ENCODE measurements at regions not wholly inside any gene's neighbourhood (a gene's known extent, or its start where the extent isn't known, plus 50 kb on each side); places are given as distances from the start of the nearest gene placed in this dataset.

DNA sequence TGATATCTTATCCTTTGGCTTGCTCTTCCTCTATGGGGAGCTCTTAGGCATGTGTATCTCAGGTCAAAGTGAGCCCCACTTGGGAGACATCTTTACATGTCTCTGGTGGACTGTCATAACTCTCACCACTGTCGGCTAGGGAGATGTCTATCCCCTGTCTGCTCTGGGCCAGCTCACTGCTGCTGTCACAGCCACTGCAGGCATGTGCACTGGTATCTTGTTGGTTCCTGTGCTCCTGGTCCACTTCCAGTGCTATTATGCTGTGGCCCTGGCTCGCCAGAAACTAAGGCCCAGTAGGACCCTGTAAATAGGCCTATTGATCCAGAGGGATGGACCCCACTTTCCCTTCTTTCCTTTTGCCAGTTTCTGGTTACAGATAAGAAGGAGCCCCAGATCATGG is 56.6 kb upstream of the LAS1L start:
- H3K27ac ChIP-seq (ENCODE audit: extremely low read depth, low read depth, low read length): no peak overlapping the region
- TF ChIP-seq ZNF433 (tag by site-specific recombination; IDR thresholded peaks at IDR 0.05; ENCODE audit: low read depth) (no peak), ZNF248 (tag by site-specific recombination; IDR thresholded peaks at IDR 0.05) (no peak), ZNF214 (tag by site-specific recombination; IDR thresholded peaks at IDR 0.05; ENCODE audit: borderline replicate concordance) (no peak), SETDB1 (IDR thresholded peaks at IDR 0.05; ENCODE audit: insufficient read length, low read length) (no peak), ZSCAN30 (tag by site-specific recombination; IDR thresholded peaks at IDR 0.05) (no peak), ZNF701 (tag by site-specific recombination; IDR thresholded peaks at IDR 0.05) (no peak), ZNF37A (tag by site-specific recombination; IDR thresholded peaks at IDR 0.05) (no peak), ZNF221 (tag by site-specific recombination; IDR thresholded peaks at IDR 0.05; ENCODE audit: borderline replicate concordance) (no peak), ZNF549 (tag by site-specific recombination; IDR thresholded peaks at IDR 0.05) (no peak), ZBTB7A (tag by site-specific recombination; IDR thresholded peaks at IDR 0.05; ENCODE audit: low read depth) (no peak)
- no peaks in the 10 kb centered on the region for H3K4me1 ChIP-seq (ENCODE audit: control insufficient read depth, insufficient read depth, low read length)
- no peaks in the 10 kb centered on the region for H3K9me3 ChIP-seq (ENCODE audit: control insufficient read depth, insufficient read depth, low read depth, low read length)
- H3K4me3 ChIP-seq (ENCODE audit: low read depth, low read length): no peak overlapping the region
- H3K36me3 ChIP-seq (ENCODE audit: control insufficient read depth in 2 of 2, insufficient read depth in 1 of 2, low read length in 2 of 2): no peaks in the 10 kb centered on the region
- CTCF ChIA-PET: interaction anchor here (2.8 kb wide), 1 partner anchor 10 kb away, joined by 15 read pairs; no protein-coding TSS in a partner anchor
- POLR2A ChIA-PET: no interaction called here

DNA sequence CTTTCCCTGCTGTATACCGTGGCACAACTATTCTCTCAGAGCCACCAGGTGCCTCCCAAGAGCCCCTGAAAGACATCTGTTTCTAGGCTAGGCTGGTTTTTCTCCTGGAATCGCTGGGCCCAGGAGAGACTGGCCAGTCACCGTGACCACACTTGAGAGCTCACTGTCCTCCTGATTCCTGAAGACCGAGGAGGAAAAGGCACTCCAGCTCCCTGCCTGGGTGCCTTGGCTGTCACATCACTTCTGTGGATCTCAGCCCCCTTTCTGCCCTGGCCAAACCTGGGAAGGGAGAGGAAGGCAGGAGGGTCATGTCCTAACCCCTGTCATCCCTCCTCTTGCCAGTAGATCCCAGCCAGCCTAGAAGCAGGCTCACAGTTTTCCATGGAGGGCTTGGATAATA is 54.7 kb upstream of the LAS1L start:
- Histone ChIP-seq H3K4me1 (ENCODE audit: control insufficient read depth, insufficient read depth, low read length) (no peaks in the 10 kb centered on the region), H3K27ac (ENCODE audit: extremely low read depth, low read depth, low read length) (no peak overlapping the region), H3K36me3 (ENCODE audit: control insufficient read depth in 2 of 2, insufficient read depth in 1 of 2, low read length in 2 of 2) (no peaks in the 10 kb centered on the region), H3K4me3 (ENCODE audit: low read depth, low read length) (no peak overlapping the region), H3K9me3 (ENCODE audit: control insufficient read depth, insufficient read depth, low read depth, low read length) (no peaks in the 10 kb centered on the region)
- TF ChIP-seq ZNF140 (tag by site-specific recombination; IDR thresholded peaks at IDR 0.05) (no peak), ZBTB48 (tag by site-specific recombination; IDR thresholded peaks at IDR 0.05) (no peak), HOXD13 (CRISPR knock-in tag; IDR thresholded peaks at IDR 0.05; ENCODE audit: borderline replicate concordance) (no peak), ZNF23 (tag by site-specific recombination; IDR thresholded peaks at IDR 0.05; ENCODE audit: borderline replicate concordance) (no peak), ZNF10 (tag by site-specific recombination; IDR thresholded peaks at IDR 0.05) (no peak), EGR2 (tag by site-specific recombination; IDR thresholded peaks at IDR 0.05; ENCODE audit: low read depth) (no peak), SP2 (tag by site-specific recombination; IDR thresholded peaks at IDR 0.05) (no peak), WT1 (tag by site-specific recombination; IDR thresholded peaks at IDR 0.05) (no peak), KLF7 (tag by site-specific recombination; IDR thresholded peaks at IDR 0.05; ENCODE audit: borderline replicate concordance) (no peak)
- TF ChIP-seq, protein P1, sequence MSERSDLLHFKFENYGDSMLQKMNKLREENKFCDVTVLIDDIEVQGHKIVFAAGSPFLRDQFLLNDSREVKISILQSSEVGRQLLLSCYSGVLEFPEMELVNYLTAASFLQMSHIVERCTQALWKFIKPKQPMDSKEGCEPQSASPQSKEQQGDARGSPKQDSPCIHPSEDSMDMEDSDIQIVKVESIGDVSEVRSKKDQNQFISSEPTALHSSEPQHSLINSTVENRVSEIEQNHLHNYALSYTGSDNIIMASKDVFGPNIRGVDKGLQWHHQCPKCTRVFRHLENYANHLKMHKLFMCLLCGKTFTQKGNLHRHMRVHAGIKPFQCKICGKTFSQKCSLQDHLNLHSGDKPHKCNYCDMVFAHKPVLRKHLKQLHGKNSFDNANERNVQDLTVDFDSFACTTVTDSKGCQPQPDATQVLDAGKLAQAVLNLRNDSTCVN (tag by site-specific recombination; optimal IDR thresholded peaks at IDR 0.05): no peak
- TF ChIP-seq, protein P2, sequence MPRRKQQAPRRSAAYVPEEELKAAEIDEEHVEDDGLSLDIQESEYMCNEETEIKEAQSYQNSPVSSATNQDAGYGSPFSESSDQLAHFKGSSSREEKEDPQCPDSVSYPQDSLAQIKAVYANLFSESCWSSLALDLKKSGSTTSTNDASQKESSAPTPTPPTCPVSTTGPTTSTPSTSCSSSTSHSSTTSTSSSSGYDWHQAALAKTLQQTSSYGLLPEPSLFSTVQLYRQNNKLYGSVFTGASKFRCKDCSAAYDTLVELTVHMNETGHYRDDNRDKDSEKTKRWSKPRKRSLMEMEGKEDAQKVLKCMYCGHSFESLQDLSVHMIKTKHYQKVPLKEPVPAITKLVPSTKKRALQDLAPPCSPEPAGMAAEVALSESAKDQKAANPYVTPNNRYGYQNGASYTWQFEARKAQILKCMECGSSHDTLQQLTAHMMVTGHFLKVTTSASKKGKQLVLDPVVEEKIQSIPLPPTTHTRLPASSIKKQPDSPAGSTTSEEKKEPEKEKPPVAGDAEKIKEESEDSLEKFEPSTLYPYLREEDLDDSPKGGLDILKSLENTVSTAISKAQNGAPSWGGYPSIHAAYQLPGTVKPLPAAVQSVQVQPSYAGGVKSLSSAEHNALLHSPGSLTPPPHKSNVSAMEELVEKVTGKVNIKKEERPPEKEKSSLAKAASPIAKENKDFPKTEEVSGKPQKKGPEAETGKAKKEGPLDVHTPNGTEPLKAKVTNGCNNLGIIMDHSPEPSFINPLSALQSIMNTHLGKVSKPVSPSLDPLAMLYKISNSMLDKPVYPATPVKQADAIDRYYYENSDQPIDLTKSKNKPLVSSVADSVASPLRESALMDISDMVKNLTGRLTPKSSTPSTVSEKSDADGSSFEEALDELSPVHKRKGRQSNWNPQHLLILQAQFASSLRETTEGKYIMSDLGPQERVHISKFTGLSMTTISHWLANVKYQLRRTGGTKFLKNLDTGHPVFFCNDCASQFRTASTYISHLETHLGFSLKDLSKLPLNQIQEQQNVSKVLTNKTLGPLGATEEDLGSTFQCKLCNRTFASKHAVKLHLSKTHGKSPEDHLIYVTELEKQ (tag by site-specific recombination; IDR thresholded peaks at IDR 0.05; ENCODE audit: borderline replicate concordance): no peak
- TF ChIP-seq, protein P3, sequence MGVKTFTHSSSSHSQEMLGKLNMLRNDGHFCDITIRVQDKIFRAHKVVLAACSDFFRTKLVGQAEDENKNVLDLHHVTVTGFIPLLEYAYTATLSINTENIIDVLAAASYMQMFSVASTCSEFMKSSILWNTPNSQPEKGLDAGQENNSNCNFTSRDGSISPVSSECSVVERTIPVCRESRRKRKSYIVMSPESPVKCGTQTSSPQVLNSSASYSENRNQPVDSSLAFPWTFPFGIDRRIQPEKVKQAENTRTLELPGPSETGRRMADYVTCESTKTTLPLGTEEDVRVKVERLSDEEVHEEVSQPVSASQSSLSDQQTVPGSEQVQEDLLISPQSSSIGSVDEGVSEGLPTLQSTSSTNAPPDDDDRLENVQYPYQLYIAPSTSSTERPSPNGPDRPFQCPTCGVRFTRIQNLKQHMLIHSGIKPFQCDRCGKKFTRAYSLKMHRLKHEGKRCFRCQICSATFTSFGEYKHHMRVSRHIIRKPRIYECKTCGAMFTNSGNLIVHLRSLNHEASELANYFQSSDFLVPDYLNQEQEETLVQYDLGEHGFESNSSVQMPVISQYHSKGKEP (tag by site-specific recombination; IDR thresholded peaks at IDR 0.05): no peak
- CTCF ChIA-PET: interaction anchor here (0.7 kb wide), 1 partner anchor 928 kb away, joined by 4 read pairs; no protein-coding TSS in a partner anchor
- POLR2A ChIA-PET: no interaction called here
